Stimulated activated CD4-positive, alpha-beta T cell treated with anti-CD3 and anti-CD28 coated beads, Interleukin-4, amount 100 ng/mL, for 48 hours (primary cell): ENCODE measurements at regions not wholly inside any gene's neighbourhood (a gene's known extent, or its start where the extent isn't known, plus 50 kb on each side); places are given as distances from the start of the nearest gene placed in this dataset.
"Not testable (repeated sequence)": the region's sequence is repeated elsewhere in the genome, so short reads cannot be mapped to it uniquely, and the experiment has no call there.

Source experiments
- DNase-seq, 2 donors: peaks; one replicate each; pipeline ENCODE4 v3.0.0-alpha.2; 2020; ENCODE audit warnings: low read depth in 2 of 2

- DNase-seq = no peak
These were observed 75.2 kb upstream of the SLC4A7 start for GRCh38 chr3:27559381-27559780.

- DNase-seq = no peak
These were observed 73.2 kb upstream of the SLC4A7 start for GRCh38 chr3:27557411-27557810.

DNA sequence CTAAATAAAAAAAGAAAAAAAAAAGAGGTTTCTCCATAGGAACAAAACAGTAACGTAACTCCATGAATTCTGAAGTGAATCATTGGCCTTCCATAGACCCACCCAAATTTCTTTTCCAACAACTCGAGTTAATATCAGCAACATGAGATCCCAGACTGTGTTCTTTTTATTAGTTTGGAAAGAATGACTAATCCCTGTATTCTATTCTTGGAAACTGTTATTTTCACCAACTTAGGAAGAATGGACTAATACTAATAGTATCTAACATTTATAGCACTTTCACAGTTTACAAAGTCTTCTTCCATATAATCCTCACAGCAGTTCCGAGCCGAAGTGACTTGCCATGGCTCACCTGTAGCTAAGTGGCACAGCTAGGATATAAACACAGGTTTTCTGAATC lies 72.7 kb upstream of the SLC4A7 start:
- DNase-seq = no peak

- DNase-seq = no peak
These were observed 70.5 kb upstream of the SLC4A7 start for GRCh38 chr3:27554706-27555105.

DNA sequence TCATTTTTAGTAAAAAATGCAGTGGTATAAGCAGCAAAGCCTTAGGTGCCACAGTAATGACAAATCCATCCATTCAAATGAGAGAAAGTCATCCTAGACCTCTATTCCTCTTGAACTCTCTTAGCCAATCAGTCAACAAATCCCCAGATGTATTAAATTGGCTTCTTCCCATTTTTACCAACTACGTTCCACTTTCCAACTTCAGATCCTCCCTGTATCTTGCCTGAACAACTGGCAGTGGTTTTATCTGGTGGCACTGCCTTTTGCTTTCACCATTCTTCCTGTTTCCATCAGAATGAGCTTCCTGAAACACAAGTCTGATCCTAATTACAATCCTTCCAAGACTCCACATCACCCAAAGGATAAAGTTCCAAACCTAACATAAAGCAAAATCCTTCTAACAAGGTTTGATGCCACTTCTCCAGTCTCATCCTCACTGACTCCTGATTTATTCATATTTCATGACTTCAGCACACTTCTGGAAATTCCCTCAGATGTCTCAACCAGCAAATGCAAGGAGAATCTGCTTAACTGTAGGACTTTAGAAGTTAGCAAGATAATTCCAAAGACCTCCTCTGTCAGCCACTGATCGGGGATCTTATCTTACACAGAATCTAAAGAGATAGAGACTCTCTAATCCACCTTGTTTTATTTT lies 69.8 kb upstream of the SLC4A7 start:
- DNase-seq = no peak

DNA sequence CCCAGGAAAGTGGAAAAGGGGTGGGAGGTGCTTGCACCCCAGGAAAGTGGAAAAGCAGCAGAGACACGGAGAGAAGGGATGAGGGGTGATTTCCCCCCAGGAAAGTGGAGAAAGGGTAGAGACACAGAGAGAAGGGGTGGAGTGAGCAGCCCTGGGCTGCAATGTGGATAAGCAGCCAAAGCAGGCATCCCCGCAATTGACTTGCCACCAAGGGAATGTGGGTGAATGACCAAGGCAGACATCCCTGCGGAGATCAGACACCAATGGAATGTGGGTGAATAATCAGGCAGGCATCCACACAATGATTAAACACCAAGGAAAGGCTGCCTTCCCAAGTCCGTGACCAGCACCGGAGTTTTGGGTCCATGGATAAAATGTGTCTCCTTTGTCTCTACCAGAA lies 68.5 kb upstream of the SLC4A7 start:
- not testable (repeated sequence) for DNase-seq

DNA sequence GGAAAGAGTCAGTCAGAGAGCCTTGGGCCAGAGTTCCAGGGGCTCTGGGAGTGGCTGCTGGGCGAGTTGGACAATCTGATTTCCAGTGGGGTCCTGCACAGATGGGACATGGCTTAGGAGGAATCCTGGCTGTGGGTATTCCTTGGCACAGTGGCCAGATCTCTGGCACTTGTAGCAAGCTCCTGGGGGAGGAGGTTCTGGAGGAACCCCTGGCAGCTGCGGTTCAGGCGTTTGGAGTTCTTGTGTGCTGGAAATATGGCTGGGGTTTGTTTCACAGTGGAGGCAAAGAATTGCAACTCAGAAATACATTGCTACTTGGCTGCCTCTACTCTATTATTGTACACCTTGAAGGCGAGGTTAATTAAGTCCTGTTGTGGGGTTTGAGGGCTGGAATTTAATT lies 67.2 kb upstream of the SLC4A7 start:
- not testable (repeated sequence) for DNase-seq

- no peak for DNase-seq
These were observed 60.9 kb upstream of the SLC4A7 start for GRCh38 chr3:27545061-27545460.

- DNase-seq = no peak
These were observed 60.2 kb upstream of the SLC4A7 start for GRCh38 chr3:27544372-27544865.

DNA sequence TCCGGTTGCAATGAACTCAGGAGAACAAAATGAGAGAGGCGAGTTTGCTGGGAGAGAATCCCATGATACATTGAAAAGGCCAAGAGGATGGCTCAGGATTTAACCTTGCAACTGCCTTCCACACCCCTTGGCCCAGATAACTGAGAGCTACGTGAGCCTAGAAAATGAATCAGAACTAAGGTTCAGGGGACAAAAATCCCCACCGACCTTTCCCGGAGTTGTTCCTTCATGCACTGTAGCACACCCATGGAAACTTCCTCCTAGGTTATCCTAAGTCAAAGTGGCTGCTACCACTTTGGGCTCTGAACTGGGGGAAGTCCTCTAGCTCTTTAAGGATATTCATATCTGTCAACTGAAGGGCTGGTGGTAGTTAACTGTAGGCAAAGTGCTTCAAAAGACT lies 58.3 kb upstream of the SLC4A7 start:
- no peak for DNase-seq

DNA sequence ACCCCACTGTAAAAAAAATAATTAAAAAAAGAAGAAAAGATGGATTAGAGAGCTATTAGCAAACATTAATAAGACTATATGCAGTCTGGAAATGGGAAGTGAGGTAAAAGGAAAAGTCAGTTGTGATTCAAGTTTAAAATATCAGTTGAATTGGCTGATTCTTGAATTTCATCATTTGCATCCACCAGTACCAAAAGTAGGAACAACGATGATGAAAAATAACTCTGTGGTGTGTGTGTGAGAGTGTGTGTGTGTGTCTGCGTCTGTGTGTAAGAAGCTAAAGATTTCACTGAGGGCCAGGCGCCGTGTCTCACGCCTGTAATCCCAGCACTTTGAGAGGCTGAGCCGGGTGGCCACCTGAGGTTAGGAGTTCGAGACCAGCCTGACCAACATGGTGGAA lies 56.0 kb upstream of the SLC4A7 start:
- no peak for DNase-seq

DNA sequence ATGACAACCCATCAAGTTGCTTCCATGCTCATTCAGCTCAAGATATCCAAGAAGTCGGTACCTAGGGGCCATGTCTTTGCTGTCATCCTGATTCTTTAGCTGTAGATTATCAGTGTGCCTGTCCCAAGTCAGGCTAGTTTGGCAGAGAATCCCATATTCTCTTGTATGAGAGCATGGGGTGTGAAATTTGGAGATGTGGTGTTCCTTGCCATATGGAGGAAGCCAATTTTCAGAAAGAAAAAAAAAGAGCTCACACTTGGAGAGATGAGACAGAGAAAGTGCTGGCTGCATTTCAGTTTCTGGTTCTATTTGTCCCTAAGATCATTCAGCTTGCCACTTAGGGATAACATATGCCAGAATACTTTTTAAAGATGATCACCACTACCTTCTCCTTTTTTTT lies 52.3 kb upstream of the SLC4A7 start:
- DNase-seq = no peak

- no peak for DNase-seq
These were observed 51.7 kb upstream of the SLC4A7 start for GRCh38 chr3:27535809-27536392.

DNA sequence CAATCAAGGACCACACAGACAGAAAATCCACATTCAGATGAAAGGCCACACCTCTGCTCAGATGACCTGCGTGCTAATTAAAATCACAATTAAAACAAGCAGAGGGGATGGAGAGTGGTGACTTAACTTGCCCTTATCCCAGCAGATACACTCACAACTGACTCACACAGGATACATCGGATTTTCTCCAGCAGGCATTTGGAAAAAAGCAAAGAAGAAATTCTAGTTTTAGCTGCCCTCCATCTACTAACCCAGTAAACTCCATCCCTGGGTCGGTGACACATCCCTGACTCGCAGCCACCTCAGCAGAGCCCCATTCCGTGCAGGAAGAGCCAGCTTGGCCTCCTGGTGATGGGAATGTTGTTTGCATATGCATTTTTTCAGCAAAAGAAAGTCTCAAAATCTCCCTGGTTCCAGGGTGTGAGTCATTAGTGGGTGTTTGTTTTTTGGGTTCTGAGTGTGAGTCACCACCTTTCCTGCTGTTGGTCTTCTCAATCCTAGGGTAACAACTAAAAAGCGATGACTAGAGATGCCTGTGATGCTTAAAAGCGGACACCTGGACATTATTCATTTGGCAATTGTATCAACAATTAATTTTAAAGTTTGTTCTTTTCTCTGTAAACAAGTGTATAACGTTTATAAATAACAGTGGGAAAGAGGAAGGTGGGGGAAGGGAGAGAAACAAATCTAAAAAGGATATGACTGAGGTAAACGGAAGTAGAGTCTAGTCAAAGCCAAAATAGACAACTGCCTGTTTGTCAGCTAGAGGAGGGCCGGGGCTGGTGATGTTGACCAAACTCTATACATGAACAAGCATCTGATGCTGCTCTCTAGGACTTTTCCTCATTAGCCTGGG lies 49.8 kb upstream of the SLC4A7 start:
- peak; percentile 3 to 12 for DNase-seq
